A549 (cell line): ENCODE measurements at regions not wholly inside any gene's neighbourhood (a gene's known extent, or its start where the extent isn't known, plus 50 kb on each side); places are given as distances from the start of the nearest gene placed in this dataset.
A peak's percentile ranks its signal among the peaks of the same experiment; 100 is the strongest.

ENCODE experiments used
- ATAC-seq, 2 experiments: fragments of 200-7000 bp in 1 of 2; fragments of >200 bp in 1 of 2; cut with Nextera tagmentation in 1 of 2; cut with Tn5 transposase in 1 of 2; 3 replicates each; pipeline versions ENCODE4 v1.8.0 to v1.9.1; 2018 to 2020; ENCODE audit warnings: mild to moderate bottlenecking in 1 of 2, moderate library complexity in 1 of 2
- CTCF ChIA-PET: fragments of 300-600 bp; sonication (Branson Sonifier 250); formaldehyde crosslinking; extraction: SDS; loops from one replicate; lab custom pipeline; 2021; ENCODE audit warnings: antibody characterized with exemption, inconsistent platforms; lab: Yijun Ruan, JAX
- POLR2A ChIA-PET: fragments of 350-600 bp; formaldehyde crosslinking; extraction: SDS; loops from one replicate; lab custom pipeline; 2021; ENCODE audit warnings: antibody characterized with exemption, inconsistent platforms; lab: Yijun Ruan, JAX
- DNase-seq, 2 experiments: peaks; one replicate each; pipeline versions ENCODE4 v3.0.0 to v3.0.0-alpha.2; 2011 to 2016; ENCODE audit warnings: low read depth in 1 of 2, low spot score in 1 of 2
- FAIRE-seq: peaks from 2 replicates; lab custom pipeline; 2011; peaks lifted over from hg19 to GRCh38; lab: Jason Lieb, UNC
- H3K27ac ChIP-seq, 2 experiments: fragments of >200 bp; sonication (Bioruptor Twin); formaldehyde crosslinking; 3 replicates each; pipeline ENCODE4 v1.5.1; 2016 to 2017
- H3K4me1 ChIP-seq: fragments of >200 bp; sonication (Bioruptor Twin); formaldehyde crosslinking; 3 replicates; pipeline ENCODE4 v1.6.1; 2016
- H3K4me2 ChIP-seq: fragments of >200 bp; sonication (Bioruptor Twin); formaldehyde crosslinking; 3 replicates; pipeline ENCODE4 v1.6.1; 2016
- H3K4me3 ChIP-seq: fragments of >200 bp; sonication (Bioruptor Twin); formaldehyde crosslinking; 3 replicates; pipeline ENCODE4 v1.5.1; 2016
- H3K9me3 ChIP-seq: fragments of >200 bp; sonication (Bioruptor Twin); formaldehyde crosslinking; 3 replicates; pipeline ENCODE4 v1.6.1; 2016
- ATOH8 ChIP-seq: fragments of 250-450 bp; sonication (Bioruptor Pico); IDR thresholded peaks from 2 replicates; pipeline ENCODE4 v1.5.0; 2020; ENCODE audit warnings: low read depth, mild to moderate bottlenecking, moderate library complexity
- BHLHE40 ChIP-seq: IDR thresholded peaks from 2 replicates; pipeline ENCODE4 v1.6.1; 2012; ENCODE audit warnings: low read depth, low read length, inconsistent platforms
- CEBPB ChIP-seq, 2 experiments: fragments of >200 bp in 1 of 2; sonication (Bioruptor Twin) in 1 of 2; formaldehyde crosslinking in 1 of 2; IDR thresholded peaks; 2 replicates each; pipeline ENCODE4 v1.6.1; 2012 to 2016
- CHD4 ChIP-seq: fragments of 200-600 bp; sonication (generic); IDR thresholded peaks from 2 replicates; pipeline ENCODE4 v1.6.1; 2016; ENCODE audit warnings: antibody characterized with exemption, mild to moderate bottlenecking, borderline replicate concordance
- CTCF ChIP-seq: fragments of >200 bp; sonication (Bioruptor Twin); formaldehyde crosslinking; IDR thresholded peaks from 3 replicates; pipeline ENCODE4 v1.5.1; 2016
- EHF ChIP-seq: fragments of 250-450 bp; sonication (Bioruptor Pico); IDR thresholded peaks from 2 replicates; pipeline ENCODE4 v1.5.0; 2020; ENCODE audit warnings: mild to moderate bottlenecking
- GATA3 ChIP-seq: IDR thresholded peaks from 2 replicates; pipeline ENCODE4 v1.6.1; 2012; ENCODE audit warnings: borderline replicate concordance
- HES2 ChIP-seq: fragments of >200 bp; sonication (Bioruptor Twin); formaldehyde crosslinking; IDR thresholded peaks from 2 replicates; pipeline ENCODE4 v1.6.1; 2016
- HEYL ChIP-seq: fragments of 250-450 bp; sonication (Bioruptor Pico); IDR thresholded peaks from 2 replicates; pipeline ENCODE4 v1.8.0; 2021; ENCODE audit warnings: mild to moderate bottlenecking, moderate library complexity
- HOXA7 ChIP-seq: fragments of 250-450 bp; sonication (Bioruptor Pico); IDR thresholded peaks from 2 replicates; pipeline ENCODE4 v1.5.0; 2020; ENCODE audit warnings: mild to moderate bottlenecking, moderate library complexity
- MAFK ChIP-seq: fragments of 450-650 bp; IDR thresholded peaks from 2 replicates; pipeline ENCODE4 v1.6.1; 2014; ENCODE audit not compliant: partially characterized antibody
- MAZ ChIP-seq: fragments of 150-350 bp; IDR thresholded peaks from 2 replicates; pipeline ENCODE4 v1.6.1; 2014; ENCODE audit warnings: antibody characterized with exemption, low read depth, low read length, borderline replicate concordance
- NPAS2 ChIP-seq: fragments of 250-450 bp; sonication (Bioruptor Pico); IDR thresholded peaks from 2 replicates; pipeline ENCODE4 v1.8.0; 2022; ENCODE audit warnings: mild to moderate bottlenecking, moderate library complexity, borderline replicate concordance
- RARB ChIP-seq: fragments of 250-450 bp; sonication (Bioruptor Pico); IDR thresholded peaks from 2 replicates; pipeline ENCODE4 v1.8.0; 2021; ENCODE audit warnings: mild to moderate bottlenecking, moderate library complexity
- RCOR1 ChIP-seq: fragments of 150-350 bp; IDR thresholded peaks from 2 replicates; pipeline ENCODE4 v1.6.1; 2014; ENCODE audit warnings: antibody characterized with exemption, low read length, low read depth
- RFX5 ChIP-seq: fragments of 450-650 bp; IDR thresholded peaks from 2 replicates; pipeline ENCODE4 v1.7.1; 2014; ENCODE audit warnings: antibody characterized with exemption, mild to moderate bottlenecking, moderate library complexity
- SMC3 ChIP-seq: fragments of >200 bp; sonication (Bioruptor Twin); formaldehyde crosslinking; IDR thresholded peaks from 3 replicates; pipeline ENCODE4 v1.6.1; 2018; ENCODE audit warnings: inconsistent platforms
- SREBF2 ChIP-seq: fragments of 450-650 bp; IDR thresholded peaks from 2 replicates; pipeline ENCODE4 v1.6.1; 2014; ENCODE audit warnings: mild to moderate bottlenecking, moderate library complexity
- TFCP2L1 ChIP-seq: fragments of 250-450 bp; sonication (Bioruptor Pico); IDR thresholded peaks from 2 replicates; pipeline ENCODE4 v1.5.0; 2021; ENCODE audit warnings: mild to moderate bottlenecking
- ZNF302 ChIP-seq: fragments of 250-450 bp; sonication (Bioruptor Pico); IDR thresholded peaks from 2 replicates; pipeline ENCODE4 v1.9.0; 2021; ENCODE audit warnings: inconsistent platforms, mild to moderate bottlenecking, moderate library complexity
- WGBS: methylation state at CpG from one replicate; pipeline ENCODE4 v1.1.6; 2017; ENCODE audit errors: missing lambda C conversion rate; 5-methylcytosine and 5-hydroxymethylcytosine counted together

GRCh38 chr2:66660804-66661203 lies 225.9 kb downstream of the MEIS1 start:
- H3K4me3 ChIP-seq, result no peak overlapping the region
- POLR2A ChIA-PET, result no interaction called here
- DNase-seq (no peak), ATAC-seq (no peak)
- TF ChIP-seq MAFK, result peak; percentile 21
- TF ChIP-seq MAZ, result no peak
- no peak for TF ChIP-seq TFCP2L1 (CRISPR knock-in tag)
- TF ChIP-seq, all 56 proteins: peak for 1
- H3K27ac ChIP-seq, result no peak overlapping the region
- H3K4me1 ChIP-seq, result no peaks in the 10 kb centered on the region
- H3K9me3 ChIP-seq, result no peaks in the 10 kb centered on the region
- no peak overlapping the region for H3K4me2 ChIP-seq
- CTCF ChIA-PET, result no interaction called here
- FAIRE-seq, result no peak

GRCh38 chr2:66661253-66662173 lies 226.6 kb downstream of the MEIS1 start:
- Histone ChIP-seq H3K4me3 (no peak overlapping the region), H3K4me1 (no peaks in the 10 kb centered on the region), H3K9me3 (no peaks in the 10 kb centered on the region), H3K27ac (no peak overlapping the region), H3K4me2 (no peak overlapping the region)
- ChIA-PET POLR2A (no interaction called here), CTCF (no interaction called here)
- FAIRE-seq (no peak), DNase-seq (no peak), ATAC-seq (no peak)
- TF ChIP-seq SREBF2 (no peak), RFX5 (no peak), CEBPB (IDR thresholded peaks at IDR 0.05) (no peak), BHLHE40 (no peak), RCOR1 (no peak), RARB (no peak), GATA3 (no peak), EHF (CRISPR knock-in tag) (no peak), SMC3 (no peak), NPAS2 (no peak), HEYL (no peak), HOXA7 (CRISPR knock-in tag) (no peak), CTCF (no peak), HES2 (no peak), MAFK (no peak), ATOH8 (CRISPR knock-in tag) (no peak), ZNF302 (no peak), CHD4 (no peak)
- WGBS, result 17% methylated on average over 8 of the region's 10 CpGs

GRCh38 chr2:66665124-66665984 lies 230.4 kb downstream of the MEIS1 start:
- Histone ChIP-seq H3K4me3 (no peak overlapping the region), H3K9me3 (no peaks in the 10 kb centered on the region), H3K27ac (no peak overlapping the region)
- CTCF ChIA-PET, result interaction anchor here (1.3 kb wide), 1 partner anchor 9 kb away, joined by 4 read pairs; no protein-coding TSS in a partner anchor
- TF ChIP-seq MAZ (no peak), MAFK (peak; percentile 7)
- TF ChIP-seq, all 56 proteins: peak for 1
- POLR2A ChIA-PET, result no interaction called here
- FAIRE-seq (no peak), ATAC-seq (no peak), DNase-seq (no peak)
- WGBS, result 9% methylated on average over 5 of the region's 5 CpGs
- Histone ChIP-seq H3K4me1 (no peaks in the 10 kb centered on the region), H3K4me2 (no peak overlapping the region)
